ENCODE measurements at regions not wholly inside any gene's neighbourhood (a gene's known extent, or its start where the extent isn't known, plus 50 kb on each side); places are given as distances from the start of the nearest gene placed in this dataset.
"Not testable (repeated sequence)": the region's sequence is repeated elsewhere in the genome, so short reads cannot be mapped to it uniquely, and the experiment has no call there.

- H3K4me3 ChIP-seq (ENCODE audit: low read length): no peak overlapping the region
- DNase-seq (ENCODE audit: low read depth): no peak
- TF ChIP-seq, protein P1, sequence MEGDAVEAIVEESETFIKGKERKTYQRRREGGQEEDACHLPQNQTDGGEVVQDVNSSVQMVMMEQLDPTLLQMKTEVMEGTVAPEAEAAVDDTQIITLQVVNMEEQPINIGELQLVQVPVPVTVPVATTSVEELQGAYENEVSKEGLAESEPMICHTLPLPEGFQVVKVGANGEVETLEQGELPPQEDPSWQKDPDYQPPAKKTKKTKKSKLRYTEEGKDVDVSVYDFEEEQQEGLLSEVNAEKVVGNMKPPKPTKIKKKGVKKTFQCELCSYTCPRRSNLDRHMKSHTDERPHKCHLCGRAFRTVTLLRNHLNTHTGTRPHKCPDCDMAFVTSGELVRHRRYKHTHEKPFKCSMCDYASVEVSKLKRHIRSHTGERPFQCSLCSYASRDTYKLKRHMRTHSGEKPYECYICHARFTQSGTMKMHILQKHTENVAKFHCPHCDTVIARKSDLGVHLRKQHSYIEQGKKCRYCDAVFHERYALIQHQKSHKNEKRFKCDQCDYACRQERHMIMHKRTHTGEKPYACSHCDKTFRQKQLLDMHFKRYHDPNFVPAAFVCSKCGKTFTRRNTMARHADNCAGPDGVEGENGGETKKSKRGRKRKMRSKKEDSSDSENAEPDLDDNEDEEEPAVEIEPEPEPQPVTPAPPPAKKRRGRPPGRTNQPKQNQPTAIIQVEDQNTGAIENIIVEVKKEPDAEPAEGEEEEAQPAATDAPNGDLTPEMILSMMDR (conservative IDR thresholded peaks at IDR 0.05; ENCODE audit: low read depth, low read length): no peak
These were observed 193.9 kb upstream of the OR4E1 start for GRCh38 chr14:21867541-21867940.

- no peak for DNase-seq (ENCODE audit: low read depth)
- no peak overlapping the region for H3K4me3 ChIP-seq (ENCODE audit: low read length)
- TF ChIP-seq, protein P1 (conservative IDR thresholded peaks at IDR 0.05; ENCODE audit: low read depth, low read length): no peak
These were observed 192.9 kb upstream of the OR4E1 start for GRCh38 chr14:21866479-21866878.

- H3K4me3 ChIP-seq (ENCODE audit: low read length): no peak overlapping the region
- TF ChIP-seq, protein P1 (conservative IDR thresholded peaks at IDR 0.05; ENCODE audit: low read depth, low read length): no peak
- no peak for DNase-seq (ENCODE audit: low read depth)
These were observed 189.7 kb upstream of the OR4E1 start for GRCh38 chr14:21863289-21863688.

DNA sequence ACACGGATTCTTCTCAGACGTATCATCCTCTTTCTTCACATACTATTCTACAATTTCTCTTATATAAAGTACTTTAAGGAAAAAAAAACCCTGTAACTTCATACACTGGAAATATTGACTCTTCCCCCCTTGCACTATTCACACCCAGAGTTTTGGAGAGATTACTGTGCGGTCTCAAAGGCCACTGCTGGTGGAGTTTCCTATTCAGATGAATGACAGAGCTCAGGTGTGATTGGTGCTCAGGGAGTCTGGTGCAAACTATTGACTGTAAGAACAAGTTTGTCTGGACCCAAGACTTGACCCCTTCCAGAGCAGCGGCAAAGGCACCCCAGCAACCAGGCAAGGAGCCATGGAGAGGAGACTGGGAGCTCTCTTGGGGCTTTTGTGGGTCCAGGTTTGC lies 187.5 kb upstream of the OR4E1 start:
- DNase-seq (ENCODE audit: low read depth): no peak
- TF ChIP-seq, protein P1 (conservative IDR thresholded peaks at IDR 0.05; ENCODE audit: low read depth, low read length): no peak
- H3K4me3 ChIP-seq (ENCODE audit: low read length): no peak overlapping the region

- no peak for DNase-seq (ENCODE audit: low read depth)
- H3K4me3 ChIP-seq (ENCODE audit: low read length): no peak overlapping the region
- TF ChIP-seq, protein P1 (conservative IDR thresholded peaks at IDR 0.05; ENCODE audit: low read depth, low read length): peak; percentile 43
These were observed 186.6 kb upstream of the OR4E1 start for GRCh38 chr14:21860172-21860571.

- no peak for DNase-seq (ENCODE audit: low read depth)
- H3K4me3 ChIP-seq (ENCODE audit: low read length): no peak overlapping the region
- TF ChIP-seq, protein P1 (conservative IDR thresholded peaks at IDR 0.05; ENCODE audit: low read depth, low read length): no peak
These were observed 179.2 kb upstream of the OR4E1 start for GRCh38 chr14:21852775-21853174.

- H3K4me3 ChIP-seq (ENCODE audit: low read length): no peak overlapping the region
- no peak for DNase-seq (ENCODE audit: low read depth)
- TF ChIP-seq, protein P1 (conservative IDR thresholded peaks at IDR 0.05; ENCODE audit: low read depth, low read length): peak; percentile 92
These were observed 178.5 kb upstream of the OR4E1 start for GRCh38 chr14:21852061-21852664.

GRCh38 chr14:21846902-21847301 lies 173.3 kb upstream of the OR4E1 start:
- DNase-seq (ENCODE audit: low read depth): not testable (repeated sequence)

More at GRCh38 chr14:21846902-21847301, 173.3 kb upstream of the OR4E1 start:
- not testable (repeated sequence) for H3K4me3 ChIP-seq (ENCODE audit: low read length)

Measured in retinal pigment epithelial cell (primary cell).